Hematopoietic multipotent progenitor cell treated with erythropoietin and hydrocortisone succinate and interleukin-3 and kit ligand, for 15 days (in vitro differentiated cells): ENCODE measurements at regions not wholly inside any gene's neighbourhood (a gene's known extent, or its start where the extent isn't known, plus 50 kb on each side); places are given as distances from the start of the nearest gene placed in this dataset.
"Not testable (repeated sequence)": the region's sequence is repeated elsewhere in the genome, so short reads cannot be mapped to it uniquely, and the experiment has no call there.

Source experiments
- DNase-seq: peaks from one replicate; pipeline ENCODE4 v3.0.0-alpha.2; 2015; ENCODE audit warnings: low spot score

DNA sequence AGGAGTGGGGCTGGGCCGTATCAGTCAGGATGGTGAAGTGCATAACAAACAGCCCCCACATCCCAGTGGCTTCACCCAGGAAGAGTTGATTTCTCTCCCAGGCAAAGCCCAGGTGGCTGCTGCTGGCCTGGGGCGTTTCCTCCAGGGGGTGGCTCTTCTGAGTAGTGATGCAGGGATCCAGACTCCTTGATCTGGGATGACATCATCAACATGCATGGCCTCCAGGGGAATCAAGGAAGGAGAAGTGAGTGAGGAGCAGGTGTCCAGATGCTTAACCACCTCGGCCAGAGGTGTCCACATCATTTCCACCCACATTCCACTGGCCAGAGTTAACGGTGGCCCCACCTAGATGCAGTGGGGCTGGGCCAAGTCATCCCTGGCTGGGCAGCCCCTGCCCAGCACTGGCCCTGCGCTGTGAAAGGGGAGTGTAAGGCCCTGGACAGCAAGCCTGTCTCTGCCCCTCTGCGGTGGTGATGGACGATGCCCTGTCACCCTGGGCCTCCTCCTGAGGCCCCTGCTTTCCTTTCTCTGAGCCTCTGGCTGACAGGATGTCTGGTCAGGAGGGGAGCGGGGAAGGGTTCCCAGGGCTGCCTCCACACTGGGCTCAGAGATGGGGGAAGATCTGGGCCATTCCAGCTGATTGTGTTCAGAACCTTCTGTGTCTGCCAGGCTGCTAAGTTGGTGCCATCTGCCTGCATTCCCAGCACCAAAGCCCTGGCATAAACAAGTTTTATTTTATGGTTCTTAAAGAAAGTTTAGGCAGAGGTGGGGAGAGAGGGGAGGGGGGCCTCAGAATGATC lies 598.2 kb downstream of the MATN1 start:
- DNase-seq = no peak

DNA sequence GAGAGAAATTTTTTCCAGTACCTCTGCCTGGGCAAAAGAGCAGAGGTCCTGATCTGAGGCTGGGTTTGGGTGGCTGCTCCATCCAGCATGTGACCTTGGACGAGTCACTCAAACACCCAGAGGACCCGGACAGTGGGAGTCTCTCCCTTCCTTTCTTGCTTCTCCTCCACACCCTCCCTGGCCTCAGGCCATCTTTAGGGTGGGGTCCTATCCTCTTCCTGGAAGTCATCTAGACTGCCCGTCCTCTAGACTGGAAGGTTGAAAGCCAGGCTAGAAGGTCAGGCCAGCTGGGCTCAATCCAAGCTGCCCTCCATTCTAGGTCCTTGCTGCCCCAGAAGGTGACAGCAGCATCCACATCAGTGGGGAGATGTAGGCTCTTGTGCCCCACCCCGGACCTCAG lies 599.5 kb downstream of the MATN1 start:
- DNase-seq = peak; percentile 60

DNA sequence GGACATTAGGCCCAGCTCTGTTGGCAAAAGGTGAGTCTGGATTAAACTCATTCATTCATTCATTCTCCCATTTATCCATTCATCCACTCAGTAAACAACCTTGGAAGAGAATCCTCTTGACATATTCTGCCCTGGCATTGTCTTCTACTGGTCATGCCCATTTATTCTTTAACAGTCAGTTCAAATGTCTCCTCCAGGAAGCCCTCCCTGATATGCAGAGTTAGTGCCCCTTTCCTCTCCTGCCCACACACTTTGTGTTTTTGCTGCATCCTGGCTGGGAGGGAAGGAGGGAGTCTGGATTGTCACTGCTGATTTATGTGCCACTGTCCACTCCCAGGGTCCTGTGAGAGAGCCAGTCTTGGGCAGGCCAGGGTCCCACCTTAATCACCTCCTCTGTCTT lies 600.3 kb downstream of the MATN1 start:
- no peak for DNase-seq

DNA sequence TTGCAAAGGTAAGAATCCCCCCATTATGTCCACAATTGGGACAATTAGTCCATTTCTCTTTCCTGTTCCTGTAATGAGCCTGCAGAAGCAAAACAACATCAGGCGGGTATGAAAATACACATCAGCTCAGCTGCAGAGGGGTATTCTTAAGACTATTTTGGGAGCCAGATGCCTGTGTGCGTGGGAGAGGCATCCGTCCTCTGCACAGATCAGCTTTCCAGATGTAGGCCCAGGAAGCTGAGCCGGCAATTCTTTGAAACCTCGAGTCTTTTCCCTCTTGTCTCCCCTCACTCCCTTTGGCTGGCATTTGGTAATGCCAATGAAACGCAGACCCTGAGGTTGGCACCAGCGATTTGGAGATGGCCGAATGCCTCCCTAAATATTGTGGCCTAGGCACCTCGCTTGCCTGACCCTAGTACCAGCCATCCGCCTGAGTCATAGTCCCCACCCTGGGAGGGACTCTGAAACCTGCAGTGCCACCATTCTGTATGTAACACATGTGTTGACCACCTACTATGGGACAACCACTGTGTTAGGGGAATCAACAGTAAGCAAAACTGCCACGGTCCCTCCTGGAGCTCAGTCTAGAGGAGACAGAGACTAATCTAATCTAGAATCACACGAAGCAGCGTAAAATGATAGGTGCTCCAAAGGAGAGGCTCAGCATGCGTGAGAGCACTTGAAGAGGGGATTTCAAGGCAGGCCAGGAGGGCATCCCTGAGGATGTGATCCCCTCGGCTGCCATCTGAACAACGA lies 603.0 kb downstream of the MATN1 start:
- no peak for DNase-seq

DNA sequence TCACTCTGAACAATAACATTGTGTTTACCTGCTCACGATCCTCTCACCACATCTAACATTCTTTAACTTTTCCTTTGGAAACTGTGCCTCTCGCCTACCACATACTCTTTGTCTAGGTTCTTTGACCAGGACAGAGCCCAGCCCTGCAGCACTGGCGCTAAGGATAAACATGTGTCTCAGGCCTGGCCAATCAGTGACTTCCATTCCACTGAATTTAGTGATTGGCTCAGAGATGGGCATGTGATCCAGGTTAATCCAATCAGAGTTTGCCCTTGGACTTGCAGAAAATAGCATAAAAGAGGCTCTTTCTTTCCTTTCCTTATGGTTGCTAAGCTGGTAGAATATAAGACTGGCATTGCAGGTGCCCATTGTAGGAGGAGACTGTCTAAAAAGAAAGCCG lies 605.7 kb downstream of the MATN1 start:
- no peak for DNase-seq

DNA sequence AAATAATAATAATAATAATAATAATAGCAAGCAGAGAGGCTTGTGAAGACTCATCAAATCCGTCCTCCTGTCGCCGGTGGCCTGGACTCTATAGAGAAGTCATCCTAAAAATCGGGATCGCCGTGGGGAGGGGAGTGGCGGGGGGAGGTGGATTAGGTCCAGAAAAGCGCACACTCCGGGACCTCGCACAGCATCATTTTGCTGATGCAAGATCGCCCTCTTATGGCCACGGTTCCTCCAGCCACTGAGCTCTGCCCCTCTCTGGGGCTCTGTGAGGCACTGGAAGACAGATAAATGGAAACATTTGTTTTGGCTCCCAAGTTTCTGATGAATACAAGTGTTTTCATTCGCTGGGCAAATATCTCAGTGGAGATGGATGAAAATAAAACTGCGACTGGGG lies 612.0 kb downstream of the MATN1 start:
- DNase-seq = no peak

DNA sequence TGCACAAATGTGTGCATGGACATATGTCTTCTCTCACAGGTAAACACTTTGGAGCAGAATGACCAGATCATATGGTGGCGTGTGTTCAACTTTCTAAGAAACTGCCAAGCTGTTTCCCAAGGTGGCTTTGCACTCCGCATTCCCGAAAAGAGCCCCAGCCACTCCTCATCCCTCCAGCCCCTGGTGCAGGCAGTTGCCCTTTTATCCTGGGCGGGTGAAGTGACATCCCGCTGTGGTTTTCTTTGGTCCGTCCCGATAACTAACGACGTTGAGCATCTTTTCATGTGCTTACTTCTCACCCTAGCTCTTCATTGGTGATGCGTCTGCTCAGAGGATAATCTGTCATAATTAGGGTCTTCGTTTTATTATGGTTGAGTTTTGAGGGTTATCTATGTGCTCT lies 612.5 kb downstream of the MATN1 start:
- DNase-seq = no peak

DNA sequence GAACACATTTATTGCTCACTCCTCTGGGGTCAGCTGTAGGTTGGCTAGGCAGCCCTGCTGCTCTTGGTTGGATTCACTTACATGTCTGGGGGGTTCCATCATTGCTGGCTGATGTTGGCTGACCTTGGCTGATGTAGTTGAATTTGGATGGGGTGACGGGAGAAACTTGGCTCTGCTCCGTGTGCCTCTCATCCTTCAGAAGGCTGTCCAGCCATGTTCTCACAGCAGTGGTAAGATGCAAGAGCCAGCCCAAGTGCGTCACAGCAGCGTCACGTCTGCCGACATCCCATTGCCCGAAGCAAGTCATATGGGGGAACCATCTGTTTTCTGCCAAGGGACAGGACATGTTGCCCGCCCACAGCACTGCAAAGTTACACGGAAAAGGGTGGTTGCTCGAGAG lies 613.5 kb downstream of the MATN1 start:
- DNase-seq = no peak

DNA sequence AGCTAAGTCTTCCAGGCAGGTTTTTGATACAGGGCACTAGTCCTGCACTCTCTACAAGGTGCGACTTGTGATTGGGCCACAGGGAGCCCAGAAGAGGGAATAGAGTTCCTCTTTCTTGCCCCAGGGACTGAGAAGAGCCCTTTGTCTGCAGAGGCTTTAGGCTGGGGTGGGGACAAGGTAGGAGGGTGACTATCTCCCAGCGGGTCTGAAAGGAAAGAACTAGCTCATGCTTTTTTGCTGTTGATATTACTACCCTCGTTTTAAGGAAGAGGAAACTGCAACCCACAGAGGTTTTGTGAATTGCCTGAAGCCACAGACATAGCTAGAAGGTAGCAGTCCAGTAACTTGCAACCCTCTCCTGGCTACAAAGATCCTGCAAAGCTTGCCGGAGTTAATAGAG lies 615.2 kb downstream of the MATN1 start:
- DNase-seq = no peak

DNA sequence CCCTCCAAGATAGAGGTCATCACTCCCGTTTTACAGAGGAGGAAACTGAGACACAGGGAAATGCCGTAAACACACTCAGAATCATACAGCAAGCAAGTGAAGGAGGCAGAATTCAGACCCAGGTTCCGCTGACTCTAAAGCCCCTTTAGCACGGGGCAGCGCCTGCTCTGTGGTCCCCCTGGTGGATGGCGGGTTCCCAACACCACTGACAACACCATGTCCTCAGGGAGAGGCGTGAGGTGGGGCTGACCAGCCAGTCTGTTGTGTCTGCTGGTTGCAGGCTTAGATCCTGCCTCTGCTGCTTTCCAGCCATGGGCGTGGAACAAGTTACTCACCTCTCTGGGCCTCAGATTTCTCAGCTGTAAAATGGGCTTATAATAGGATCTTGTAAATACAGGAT lies 617.3 kb downstream of the MATN1 start:
- no peak for DNase-seq

DNA sequence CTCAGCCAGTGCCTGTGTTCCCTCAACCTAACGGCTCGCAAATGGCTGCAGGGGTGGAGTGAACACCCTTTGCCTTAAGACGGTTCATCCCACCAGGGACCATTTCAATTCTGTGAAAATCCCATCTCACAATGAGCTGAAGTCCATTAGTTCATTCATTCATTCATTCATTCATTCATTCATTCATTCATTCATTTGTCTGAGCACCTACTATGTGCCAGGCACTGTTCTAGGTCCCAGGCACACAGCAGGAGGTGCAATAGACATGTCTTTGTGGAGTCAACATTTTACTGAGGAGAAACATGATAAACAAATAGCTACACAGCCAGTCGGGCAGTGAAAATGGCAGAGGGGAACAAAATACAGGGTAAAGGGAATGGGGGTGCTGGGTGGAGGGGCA lies 618.8 kb downstream of the MATN1 start:
- no peak for DNase-seq

DNA sequence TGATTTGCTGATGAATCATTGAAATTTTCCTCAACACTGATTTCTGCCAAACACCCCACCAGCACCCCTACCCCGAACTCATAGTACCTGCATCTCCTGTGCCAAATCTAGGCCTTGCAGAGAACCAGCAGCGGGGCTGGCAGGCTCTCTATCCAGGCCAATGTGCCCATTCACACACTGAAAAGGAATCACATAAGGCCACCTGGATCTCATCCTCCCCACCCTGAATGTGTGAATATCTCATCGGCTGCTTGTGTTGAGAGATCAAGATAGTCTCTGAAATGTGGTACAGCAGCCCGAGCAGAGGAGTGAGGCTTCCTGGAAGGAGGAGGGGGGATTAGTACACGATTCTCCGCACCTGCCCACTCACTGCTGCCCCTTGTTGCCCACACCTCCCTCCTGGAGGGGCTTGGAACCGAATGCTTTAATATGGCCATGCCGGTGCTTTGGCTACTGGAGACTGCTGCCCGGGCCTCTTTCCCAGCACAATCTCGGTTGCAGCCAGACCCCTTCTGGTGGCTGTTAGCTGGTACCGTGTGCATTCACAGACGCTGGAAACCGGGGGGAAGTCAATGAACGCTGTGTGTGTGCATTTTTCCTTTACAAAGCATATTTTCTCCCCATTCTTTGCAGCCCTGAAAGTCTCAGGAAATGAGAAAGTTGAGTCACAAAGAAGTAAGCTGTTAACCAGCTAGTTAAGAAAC lies 619.5 kb downstream of the MATN1 start:
- DNase-seq = no peak

DNA sequence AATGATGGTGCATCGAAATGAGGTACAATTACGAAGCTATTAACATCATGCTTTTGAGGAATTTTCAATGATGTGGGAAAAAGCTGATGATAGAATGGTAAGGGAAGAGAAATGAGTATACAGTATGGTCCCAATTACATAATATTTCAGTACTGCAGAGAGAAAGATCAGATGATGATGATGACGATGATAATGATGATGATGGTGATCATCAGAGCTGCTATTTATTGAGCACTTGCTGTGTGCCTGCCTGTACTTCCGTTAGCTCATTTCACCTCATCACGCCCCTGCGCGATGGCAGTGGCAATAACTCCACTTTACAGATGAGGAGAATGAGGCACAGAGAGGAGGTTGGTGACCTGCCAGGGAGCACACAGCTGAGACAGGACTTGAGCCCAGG lies 620.8 kb downstream of the MATN1 start:
- DNase-seq = no peak

DNA sequence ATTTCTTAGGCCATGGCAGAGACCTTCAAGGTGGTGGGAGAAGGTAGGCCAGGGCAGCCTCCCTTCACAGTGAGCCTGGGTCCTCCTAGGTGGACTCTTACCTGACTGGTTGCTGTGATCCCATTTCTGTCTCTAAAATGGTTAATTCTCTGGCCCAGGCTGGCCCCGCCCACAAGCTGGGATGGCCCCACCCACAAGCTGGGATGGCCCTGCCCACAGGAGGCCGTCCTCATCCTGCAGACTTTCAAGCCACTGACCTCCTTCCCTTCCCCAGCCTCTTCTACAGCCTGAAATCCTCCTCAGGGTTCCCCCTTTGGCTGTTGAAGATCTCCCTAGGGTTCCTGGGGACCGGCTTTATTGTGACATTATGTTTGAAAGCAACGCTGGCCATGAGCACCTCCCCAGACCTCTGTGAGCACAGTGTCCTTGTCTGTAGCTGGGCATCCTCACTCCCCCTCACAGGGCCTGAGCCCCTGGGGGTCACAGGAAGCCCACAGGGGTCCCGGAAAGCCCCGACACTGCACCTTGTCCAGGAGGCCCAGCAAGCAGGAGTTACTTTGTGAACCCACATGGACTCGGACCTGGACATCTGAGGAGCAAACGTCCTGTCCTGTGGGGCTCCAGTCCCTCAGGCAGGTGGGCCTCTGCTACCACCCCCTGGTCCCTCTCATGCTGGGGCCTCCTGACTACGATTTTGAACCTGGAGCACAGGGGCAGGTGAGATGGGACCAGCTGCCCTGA lies 621.7 kb downstream of the MATN1 start:
- DNase-seq = no peak

DNA sequence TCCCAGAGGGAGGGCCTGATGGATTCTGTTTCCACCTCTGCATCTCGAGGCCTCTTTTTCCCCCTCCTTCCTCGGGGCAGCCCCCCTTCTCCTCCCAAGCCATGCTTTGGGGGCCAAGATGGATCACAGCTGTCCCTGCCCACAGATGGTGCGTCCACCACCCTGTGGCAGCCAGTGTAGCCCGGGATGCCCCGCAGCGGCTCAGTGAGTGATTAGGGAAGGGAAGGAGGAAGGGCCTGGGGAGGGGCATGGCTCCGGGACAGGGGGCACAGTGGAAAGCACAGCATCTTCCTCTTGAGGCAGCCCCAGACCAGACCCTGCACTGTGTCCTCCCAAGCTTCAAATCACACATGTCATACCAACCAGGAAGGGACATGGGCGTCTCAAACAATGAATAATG lies 622.4 kb downstream of the MATN1 start:
- DNase-seq = no peak

DNA sequence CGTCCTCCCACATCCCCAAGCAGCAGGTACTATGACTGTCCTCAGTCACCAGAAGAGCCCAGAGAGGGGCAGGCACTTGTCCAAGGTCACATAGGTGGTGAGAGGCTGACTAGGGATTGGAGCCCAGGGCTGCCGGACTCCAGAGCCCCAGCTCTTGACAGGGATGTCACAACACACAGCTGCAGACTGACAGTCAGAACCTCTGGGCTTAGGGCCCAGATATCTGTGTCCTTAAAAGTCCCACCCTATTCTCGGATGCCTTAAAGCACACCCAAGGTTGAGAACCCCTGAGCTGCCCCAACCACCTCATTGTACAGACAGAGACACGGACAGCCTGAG lies 622.9 kb downstream of the MATN1 start:
- no peak for DNase-seq

DNA sequence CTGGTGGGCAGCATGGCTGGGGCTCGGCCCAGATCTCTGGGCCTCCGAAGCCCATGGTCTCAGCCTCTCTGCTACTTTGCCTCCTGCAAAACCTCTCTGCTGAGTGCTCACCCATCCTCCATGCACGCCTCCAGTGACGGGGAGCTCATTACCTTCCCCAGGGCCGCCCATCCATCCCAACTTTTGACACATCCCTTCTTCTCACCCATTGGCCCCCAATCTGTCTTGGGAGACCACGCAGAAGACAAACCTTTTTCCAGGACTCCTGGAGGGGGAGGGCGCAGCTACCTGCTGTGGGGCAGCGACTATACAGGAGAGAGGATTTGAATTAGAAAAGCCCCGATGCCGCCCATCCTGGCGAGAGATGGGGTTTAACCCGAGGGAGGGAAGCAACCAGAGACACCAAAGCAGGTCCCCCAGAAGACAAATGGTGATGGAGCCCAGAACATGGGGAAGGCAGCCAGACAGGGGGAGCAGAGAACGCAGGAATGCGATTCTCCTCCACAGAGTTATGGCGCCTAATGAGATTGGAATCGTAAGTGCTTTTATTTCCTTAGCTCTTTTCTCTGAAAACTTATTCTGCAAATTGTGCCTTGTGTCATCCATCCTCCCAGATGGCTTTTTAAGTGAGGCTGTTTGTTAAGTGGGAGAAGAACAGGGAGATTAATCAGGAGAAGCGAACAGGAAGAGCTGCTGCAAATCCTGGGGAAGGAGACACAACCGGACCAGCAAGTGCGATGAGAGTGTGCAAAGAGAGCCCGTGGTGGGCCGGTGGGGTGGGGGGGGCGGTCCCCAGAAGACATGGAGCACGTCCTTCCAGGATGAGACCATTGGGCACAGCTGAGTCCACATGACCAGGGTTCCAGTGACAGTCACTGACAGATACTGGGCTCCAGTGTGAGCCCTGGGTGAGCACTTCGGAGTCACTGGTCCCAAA lies 623.5 kb downstream of the MATN1 start:
- no peak for DNase-seq

DNA sequence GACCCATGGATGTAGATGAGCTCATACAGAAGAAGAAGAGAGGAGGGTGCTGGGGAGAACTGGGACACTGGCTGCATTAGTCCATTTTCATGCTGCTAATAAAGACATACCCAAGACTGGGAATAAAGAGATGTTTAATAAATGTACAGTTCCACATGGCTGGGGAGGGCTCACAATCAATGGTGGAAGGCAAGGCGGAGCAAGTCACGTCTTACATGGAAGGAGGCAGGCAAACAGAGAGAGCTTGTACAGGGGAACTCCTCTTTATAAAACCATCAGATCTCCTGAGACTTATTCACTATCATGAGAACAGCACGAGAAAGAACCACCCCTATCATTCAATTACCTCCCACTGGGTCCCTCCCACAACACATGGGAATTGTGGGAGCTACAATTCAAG lies 625.5 kb downstream of the MATN1 start:
- DNase-seq = not testable (repeated sequence)

DNA sequence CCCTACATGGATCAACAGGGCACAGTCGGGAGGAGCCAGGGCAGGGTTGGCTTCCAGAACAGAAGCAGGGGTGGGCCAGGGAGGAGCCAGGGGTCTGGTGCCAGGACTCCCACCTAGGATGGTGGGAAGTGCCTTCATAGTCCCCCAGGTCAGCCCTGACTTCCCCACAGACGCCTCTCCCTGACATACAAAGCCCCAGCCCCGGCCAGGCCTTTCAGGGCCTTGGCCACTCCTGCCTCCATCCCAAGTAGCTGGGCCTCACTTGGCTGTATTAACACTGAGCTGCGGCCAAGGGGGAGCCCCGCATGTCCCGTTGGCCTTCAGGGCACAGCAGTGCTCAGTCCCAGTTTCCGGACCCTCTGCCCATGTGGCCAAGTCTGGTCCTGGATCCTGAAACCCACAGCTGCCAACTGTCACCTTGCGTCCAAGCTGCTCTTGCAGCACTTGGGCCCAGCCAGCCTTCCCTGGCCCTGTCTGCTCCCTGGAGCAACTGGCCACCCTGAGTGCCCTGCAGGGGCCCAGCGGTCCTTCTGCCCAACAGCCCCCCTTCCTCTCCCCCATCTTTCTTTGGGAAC lies 627.8 kb downstream of the MATN1 start:
- DNase-seq = no peak

DNA sequence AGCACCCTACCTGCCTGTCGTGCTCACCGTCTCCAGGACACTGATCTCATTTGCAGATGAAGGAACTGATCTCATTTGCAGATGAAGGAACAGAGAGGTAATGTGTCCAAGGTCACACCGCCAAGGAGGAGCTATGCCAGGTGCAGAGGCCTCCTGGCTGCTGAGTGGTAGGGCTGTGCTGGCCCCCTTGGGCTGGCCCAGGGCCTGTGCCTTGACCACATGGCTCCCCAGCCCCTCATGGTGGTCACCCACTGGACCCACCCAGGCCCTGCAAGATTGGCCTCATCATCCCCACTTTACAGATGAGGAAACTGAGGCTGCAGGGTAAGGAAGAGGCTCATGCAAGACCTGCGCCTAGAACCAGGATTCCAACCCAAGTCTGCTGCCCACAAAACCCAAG lies 628.3 kb downstream of the MATN1 start:
- no peak for DNase-seq
